Mesodermal cell (in vitro differentiated cells): ENCODE measurements at regions not wholly inside any gene's neighbourhood (a gene's known extent, or its start where the extent isn't known, plus 50 kb on each side); places are given as distances from the start of the nearest gene placed in this dataset.
A peak's percentile ranks its signal among the peaks of the same experiment; 100 is the strongest.
"Not testable (repeated sequence)": the region's sequence is repeated elsewhere in the genome, so short reads cannot be mapped to it uniquely, and the experiment has no call there.

Experiments
- H3K27ac ChIP-seq: 2 replicates; pipeline ENCODE4 v1.7.0; 2013; ENCODE audit warnings: mild to moderate bottlenecking, low read depth, low read length, moderate library complexity; ENCODE audit not compliant: severe bottlenecking
- H3K36me3 ChIP-seq: 2 replicates; pipeline ENCODE4 v1.7.1; 2013; ENCODE audit warnings: mild to moderate bottlenecking, low read length, moderate library complexity; ENCODE audit not compliant: control insufficient read depth, insufficient read depth
- H3K4me1 ChIP-seq: one replicate; pipeline ENCODE4 v1.7.1; 2013; ENCODE audit warnings: mild to moderate bottlenecking, low read length; ENCODE audit not compliant: insufficient read depth, control insufficient read depth, poor library complexity, severe bottlenecking
- H3K4me3 ChIP-seq: 2 replicates; pipeline ENCODE4 v1.7.0; 2013; ENCODE audit warnings: low read length, control low read depth, mild to moderate bottlenecking; ENCODE audit not compliant: insufficient read depth, poor library complexity, severe bottlenecking; ENCODE audit errors: extremely low read depth
- H3K9me3 ChIP-seq: 2 replicates; pipeline ENCODE4 v1.7.1; 2013; ENCODE audit warnings: mild to moderate bottlenecking, low read length, moderate library complexity; ENCODE audit not compliant: control insufficient read depth
- WGBS, 2 experiments: methylation state at CpG; one replicate each; pipeline ENCODE4 v1.1.5; 2013; ENCODE audit warnings: missing lambda C conversion rate in 2 of 2; ENCODE audit not compliant: insufficient coverage in 2 of 2; 5-methylcytosine and 5-hydroxymethylcytosine counted together

DNA sequence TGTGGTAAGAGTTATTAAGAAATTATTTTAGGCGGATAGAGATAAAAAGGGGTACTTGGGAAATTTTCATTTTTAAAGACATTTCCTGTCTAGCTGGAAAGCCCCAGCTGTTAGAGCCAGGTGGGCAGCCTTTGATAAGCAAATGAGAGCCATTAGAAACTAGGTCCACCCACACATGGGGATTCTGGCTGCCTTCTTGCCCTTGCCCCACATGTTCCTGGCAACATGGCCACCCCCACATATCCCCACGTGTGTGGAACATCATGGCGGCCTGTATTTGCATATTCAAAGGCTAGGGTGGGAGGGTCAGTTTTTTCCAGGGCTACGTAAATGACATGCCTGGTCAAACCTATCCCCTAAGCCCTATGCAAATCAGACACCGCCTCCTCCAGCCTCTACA lies 1382.1 kb downstream of the AACS start:
- WGBS, 2 experiments, result 94 to 100% methylated on average over 3 of the region's 5 CpGs
- H3K4me3 ChIP-seq, result no peak overlapping the region
- H3K36me3 ChIP-seq, result no peaks in the 10 kb centered on the region
- no peak overlapping the region for H3K27ac ChIP-seq
- peaks cover 7% of the 10 kb centered on the region for H3K9me3 ChIP-seq
- no peaks in the 10 kb centered on the region for H3K4me1 ChIP-seq

DNA sequence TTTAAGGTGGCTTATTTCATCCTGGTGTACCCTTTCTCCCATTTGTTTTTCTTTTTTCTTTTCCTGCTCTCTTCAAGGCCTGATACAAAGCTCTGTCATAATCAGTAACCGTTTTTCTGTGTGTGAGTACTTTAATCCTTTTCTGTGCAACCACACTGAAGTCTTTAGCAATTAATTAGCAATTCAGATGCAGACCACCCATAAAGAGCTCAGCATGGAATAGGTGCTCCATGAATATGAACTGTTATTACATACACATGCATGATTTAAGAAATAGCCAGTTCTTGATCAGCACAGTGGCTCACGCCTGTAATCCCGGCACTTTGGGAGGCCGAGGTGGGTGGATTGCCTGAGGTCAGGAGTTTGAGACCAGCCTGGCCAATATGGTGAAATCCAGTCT lies 1386.6 kb downstream of the AACS start:
- Histone ChIP-seq H3K27ac (no peak overlapping the region), H3K9me3 (peaks cover 7% of the 10 kb centered on the region), H3K4me1 (peaks cover 5% of the 10 kb centered on the region), H3K36me3 (no peaks in the 10 kb centered on the region), H3K4me3 (no peak overlapping the region)
- WGBS, 2 experiments, result 78 to 100% methylated on average over 1 to 3 of the region's 4 CpGs

DNA sequence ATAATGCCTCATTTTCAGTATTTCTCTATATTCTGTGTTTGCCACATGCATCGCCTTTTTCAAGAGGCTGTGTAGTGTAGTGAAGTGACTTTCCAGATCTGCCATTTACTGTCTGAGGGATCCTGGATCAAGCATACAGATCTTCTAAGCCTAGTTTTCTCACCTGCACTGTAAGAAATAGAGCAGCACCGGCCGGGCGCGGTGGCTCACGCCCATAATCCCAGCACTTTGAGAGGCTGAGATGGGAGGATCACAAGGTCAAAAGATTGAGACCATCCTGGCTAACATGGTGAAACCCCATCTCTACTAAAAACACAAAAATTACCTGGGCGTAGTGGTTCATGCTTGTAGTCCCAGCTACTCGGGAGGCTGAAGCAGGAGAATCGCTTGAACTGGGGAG lies 1387.5 kb downstream of the AACS start:
- not testable (repeated sequence) for H3K4me1 ChIP-seq, H3K36me3 ChIP-seq, H3K9me3 ChIP-seq, H3K27ac ChIP-seq, H3K4me3 ChIP-seq
- WGBS, 2 experiments, result 93 to 96% methylated on average over 5 to 7 of the region's 9 CpGs

DNA sequence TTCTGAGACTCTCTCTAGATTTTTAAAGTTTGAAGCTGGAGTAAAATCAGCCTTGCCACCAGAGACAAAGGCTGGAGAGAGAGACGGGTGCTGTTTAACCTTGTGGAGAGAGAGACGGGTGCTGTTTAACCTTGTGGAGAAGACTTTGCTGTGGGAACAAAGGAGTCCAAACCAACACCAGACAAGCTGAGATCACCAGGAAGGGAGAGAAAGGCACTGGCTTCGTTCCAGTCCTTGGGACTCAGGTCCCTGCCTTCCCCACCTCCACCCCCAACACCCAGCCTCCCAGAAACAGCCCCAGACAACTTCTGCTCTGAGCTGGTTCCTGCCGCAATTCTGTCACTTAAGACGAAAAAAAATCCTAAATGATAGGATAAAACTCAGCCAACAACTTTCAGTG lies 1389.3 kb downstream of the AACS start:
- H3K36me3 ChIP-seq, result no peaks in the 10 kb centered on the region
- H3K9me3 ChIP-seq, result no peaks in the 10 kb centered on the region
- H3K27ac ChIP-seq, result no peak overlapping the region
- 66 to 82% methylated on average over 3 to 4 of the region's 5 CpGs for WGBS, 2 experiments
- H3K4me3 ChIP-seq, result no peak overlapping the region
- H3K4me1 ChIP-seq, result peaks cover 5% of the 10 kb centered on the region

DNA sequence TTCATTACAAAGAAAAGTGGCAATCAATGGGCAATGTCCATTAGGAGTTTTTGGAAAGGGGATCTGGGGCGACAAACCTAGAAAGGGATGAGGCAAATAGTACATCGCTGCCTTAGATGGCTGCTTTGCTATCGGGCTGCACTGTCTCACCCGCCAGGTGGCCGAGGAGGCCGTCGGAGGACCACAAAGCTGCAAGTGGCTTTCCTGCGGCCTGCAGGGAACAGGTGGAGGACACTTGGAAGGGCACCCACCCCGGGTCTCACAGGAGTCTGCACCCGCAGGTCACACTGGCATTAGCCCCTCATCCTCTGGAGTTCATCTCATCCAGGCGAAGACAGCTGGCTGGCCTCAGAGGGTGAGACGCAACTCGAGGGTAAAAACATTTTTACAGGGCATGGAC lies 1392.5 kb downstream of the AACS start:
- Histone ChIP-seq H3K9me3 (no peaks in the 10 kb centered on the region), H3K36me3 (no peaks in the 10 kb centered on the region), H3K27ac (no peak overlapping the region), H3K4me1 (peaks cover 5% of the 10 kb centered on the region), H3K4me3 (no peak overlapping the region)
- 84 to 97% methylated on average over 11 to 12 of the region's 13 CpGs for WGBS, 2 experiments

DNA sequence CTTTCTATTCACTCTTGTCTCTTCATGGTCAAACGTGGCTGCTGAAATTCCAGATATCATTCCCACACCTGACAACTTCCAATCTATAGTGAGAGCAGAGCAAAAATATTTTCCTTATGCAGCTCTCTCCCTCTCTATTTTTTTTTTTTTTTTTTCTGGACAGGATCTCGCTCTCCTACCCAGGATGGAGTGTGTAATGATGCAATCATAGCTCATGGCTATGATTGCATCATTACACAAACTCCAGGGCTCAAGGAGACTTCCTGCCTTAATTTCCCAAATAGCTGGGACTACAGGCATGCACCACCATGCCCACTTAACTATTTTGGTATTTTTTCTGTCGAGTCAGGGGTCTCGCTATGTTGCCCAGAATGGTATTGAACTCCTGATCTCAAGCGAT lies 1398.9 kb downstream of the AACS start:
- Histone ChIP-seq H3K9me3 (no peaks in the 10 kb centered on the region), H3K4me1 (no peaks in the 10 kb centered on the region), H3K27ac (no peak overlapping the region), H3K36me3 (no peaks in the 10 kb centered on the region), H3K4me3 (no peak overlapping the region)
- 76 to 98% methylated on average over 3 of the region's 5 CpGs for WGBS, 2 experiments

DNA sequence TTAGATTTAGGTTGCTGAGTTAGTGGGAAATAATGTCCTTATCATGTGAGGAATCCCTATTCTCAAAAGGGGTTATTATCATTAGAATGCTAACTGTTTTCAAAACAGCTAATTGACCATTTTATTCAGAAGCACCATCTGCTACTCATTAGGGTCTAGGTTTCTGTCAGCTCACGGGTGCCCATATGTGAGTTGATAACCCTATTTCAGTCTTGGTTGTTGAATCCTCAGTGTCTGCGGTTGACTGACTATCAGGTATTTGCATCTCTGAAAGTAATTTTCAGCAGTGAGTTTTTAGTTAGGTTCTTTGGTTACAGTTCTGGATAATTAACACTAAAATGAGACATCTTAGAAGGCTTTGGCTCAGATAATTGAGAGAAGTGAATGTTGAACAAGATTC lies 1404.0 kb downstream of the AACS start:
- no peaks in the 10 kb centered on the region for H3K4me1 ChIP-seq
- H3K4me3 ChIP-seq, result no peak overlapping the region
- 86 to 94% methylated on average over 1 to 2 of the region's 2 CpGs for WGBS, 2 experiments
- H3K9me3 ChIP-seq, result no peaks in the 10 kb centered on the region
- H3K36me3 ChIP-seq, result no peaks in the 10 kb centered on the region
- H3K27ac ChIP-seq, result no peak overlapping the region

DNA sequence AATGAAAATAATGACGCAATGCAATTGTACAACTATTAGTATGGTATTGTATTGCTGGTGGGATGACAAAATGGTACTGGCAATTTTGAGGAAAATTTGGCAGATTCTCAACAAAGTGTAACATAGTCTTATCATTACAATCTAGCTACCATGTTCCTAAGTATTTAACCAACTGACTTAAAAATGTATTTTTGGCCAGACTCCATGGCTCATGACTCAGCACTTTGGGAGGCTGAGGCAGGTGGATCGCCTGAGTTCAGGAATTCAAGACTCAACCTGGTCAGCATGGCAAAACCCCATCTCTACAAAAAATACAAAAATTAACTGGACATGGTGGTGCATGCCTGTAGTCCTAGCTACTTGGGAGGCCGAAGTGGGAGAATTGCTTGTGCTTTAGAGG lies 1409.5 kb downstream of the AACS start:
- WGBS, 2 experiments, result 84 to 89% methylated on average over 1 to 2 of the region's 3 CpGs
- Histone ChIP-seq H3K9me3 (peaks cover 4% of the 10 kb centered on the region), H3K27ac (no peak overlapping the region), H3K4me3 (no peak overlapping the region), H3K4me1 (no peaks in the 10 kb centered on the region), H3K36me3 (no peaks in the 10 kb centered on the region)

DNA sequence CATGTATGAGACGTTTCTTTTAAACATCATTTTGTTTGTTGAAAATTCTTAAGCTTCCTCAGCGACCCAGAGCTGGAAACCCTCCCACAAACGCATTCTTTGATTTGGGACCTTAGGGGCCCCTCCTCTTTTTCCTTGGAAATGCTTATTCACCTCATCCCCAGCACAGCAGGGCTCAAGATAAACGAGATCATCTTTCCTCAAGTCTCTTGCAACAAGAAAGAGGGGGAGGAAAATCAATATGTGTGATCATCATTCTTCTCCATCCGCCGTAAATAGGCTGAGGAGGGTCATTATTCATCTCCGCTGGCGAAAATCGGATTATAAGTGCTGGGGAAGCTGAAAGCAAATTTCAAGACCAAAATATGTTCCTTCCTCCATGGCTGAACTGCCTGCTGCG lies 1415.2 kb downstream of the AACS start:
- H3K4me3 ChIP-seq, result no peak overlapping the region
- no peak overlapping the region for H3K27ac ChIP-seq
- 67 to 90% methylated on average over 3 to 6 of the region's 10 CpGs for WGBS, 2 experiments
- H3K36me3 ChIP-seq, result no peaks in the 10 kb centered on the region
- H3K9me3 ChIP-seq, result peaks cover 8% of the 10 kb centered on the region
- peaks cover 3% of the 10 kb centered on the region for H3K4me1 ChIP-seq

DNA sequence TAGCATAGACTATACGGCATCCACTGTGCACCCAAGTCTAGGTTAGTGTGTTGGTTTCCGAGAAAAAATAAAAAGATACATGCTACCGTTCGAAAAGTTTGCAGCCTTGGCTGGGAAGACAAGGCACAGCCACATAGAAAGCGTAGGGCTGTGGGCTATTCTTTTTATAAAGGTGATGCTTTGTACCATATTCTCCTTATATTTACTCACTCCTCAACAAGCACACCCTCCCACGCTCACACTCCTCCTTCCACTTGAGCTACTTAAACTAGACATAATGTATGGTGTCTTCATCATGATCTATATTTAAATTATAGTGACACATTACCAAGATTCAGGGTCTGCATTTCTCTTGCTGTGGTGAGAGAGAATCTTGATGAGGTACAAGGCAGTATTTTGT lies 1416.5 kb downstream of the AACS start:
- Histone ChIP-seq H3K36me3 (no peaks in the 10 kb centered on the region), H3K9me3 (peaks cover 5% of the 10 kb centered on the region), H3K4me1 (peaks cover 3% of the 10 kb centered on the region), H3K27ac (no peak overlapping the region), H3K4me3 (no peak overlapping the region)
- 88 to 95% methylated on average over 2 of the region's 6 CpGs for WGBS, 2 experiments

DNA sequence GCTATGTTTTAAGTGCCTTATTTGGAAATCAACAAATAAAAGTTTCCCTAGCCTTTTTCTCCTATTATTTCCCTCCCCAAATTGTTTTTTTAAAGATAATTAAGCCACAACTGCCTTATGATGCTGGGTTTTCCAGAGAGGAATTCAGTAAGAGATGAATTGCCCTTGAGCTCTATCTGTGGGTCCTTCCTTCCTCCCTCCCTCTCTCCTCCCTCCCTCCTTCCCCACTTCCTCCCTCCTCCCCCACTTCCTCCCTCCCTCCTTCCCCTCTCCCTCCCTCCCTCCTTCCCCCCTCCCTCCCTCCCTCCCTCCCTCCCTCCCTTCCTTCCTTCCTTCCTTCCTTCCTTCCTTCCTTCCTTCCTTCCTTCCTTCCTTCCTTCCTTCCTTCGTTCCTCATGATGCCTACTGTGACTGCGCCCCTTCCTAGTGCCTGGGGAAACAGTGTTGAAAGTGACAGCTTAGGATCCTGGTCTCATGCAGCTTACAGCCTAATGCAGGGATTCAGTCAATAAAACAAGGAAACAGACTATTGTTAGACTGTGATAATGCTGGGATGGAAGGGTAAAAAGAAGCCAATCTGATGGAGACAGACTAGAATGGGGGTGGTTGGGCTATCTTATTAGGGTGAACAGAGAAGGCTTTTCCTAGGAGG lies 1417.1 kb downstream of the AACS start:
- no peaks in the 10 kb centered on the region for H3K36me3 ChIP-seq
- 100% methylated on average over 1 of the region's 2 CpGs; no CpG with 5 or more reads in 1 of the 2 experiments for WGBS, 2 experiments
- H3K4me1 ChIP-seq, result peaks cover 3% of the 10 kb centered on the region
- peak overlapping the region; percentile 78 for H3K27ac ChIP-seq
- H3K9me3 ChIP-seq, result peaks cover 5% of the 10 kb centered on the region
- no peak overlapping the region for H3K4me3 ChIP-seq
